HFFc6 (cell line): ENCODE measurements at regions not wholly inside any gene's neighbourhood (a gene's known extent, or its start where the extent isn't known, plus 50 kb on each side); places are given as distances from the start of the nearest gene placed in this dataset.

ENCODE experiments used
- DNase-seq: peaks from one replicate; pipeline ENCODE4 v3.0.0-alpha.2; 2018
- H3K27ac Mint-ChIP-seq: 2 replicates; pipeline ENCODE4 v1.8.0; 2020; ENCODE audit warnings: mild to moderate bottlenecking, mixed read lengths
- H3K27me3 Mint-ChIP-seq: 2 replicates; pipeline ENCODE4 v1.8.0; 2021; ENCODE audit warnings: mild to moderate bottlenecking, moderate library complexity, mixed read lengths; ENCODE audit not compliant: insufficient read depth
- H3K36me3 Mint-ChIP-seq: 2 replicates; pipeline ENCODE4 v1.8.0; 2021; ENCODE audit warnings: low read depth, mixed read lengths
- H3K4me1 Mint-ChIP-seq: 2 replicates; pipeline ENCODE4 v1.8.0; 2020; ENCODE audit warnings: low read depth, mixed read lengths
- H3K4me3 Mint-ChIP-seq: 2 replicates; pipeline ENCODE4 v1.8.0; 2020; ENCODE audit warnings: mild to moderate bottlenecking, moderate library complexity, mixed read lengths
- H3K9me3 Mint-ChIP-seq: 2 replicates; pipeline ENCODE4 v1.8.0; 2020; ENCODE audit warnings: mild to moderate bottlenecking, mixed read lengths
- TF ChIP-seq, protein P1 (sequence below): fragments of 200-600 bp; sonication (generic); IDR thresholded peaks from 2 replicates; pipeline ENCODE4 v1.5.0; 2021; ENCODE audit warnings: antibody characterized with exemption, mild to moderate bottlenecking

DNA sequence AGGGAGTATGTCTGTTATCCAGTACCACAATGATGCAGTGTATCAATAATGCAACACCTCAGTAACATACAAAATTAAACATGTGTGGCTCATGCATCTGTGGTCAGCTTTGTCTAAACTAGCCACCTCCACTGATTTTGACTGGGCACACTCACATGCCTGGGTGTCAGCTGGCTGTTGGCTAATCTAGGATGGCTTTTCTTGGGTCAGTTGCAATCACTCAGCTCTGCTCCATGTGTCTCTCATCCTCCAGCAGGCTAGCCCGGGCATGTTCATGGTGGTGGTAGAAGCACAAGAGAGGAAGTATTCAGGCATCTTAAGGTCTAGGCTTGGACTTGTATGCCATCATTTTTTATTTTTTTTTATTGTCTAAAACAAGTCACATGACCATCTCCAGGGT is 59.3 kb upstream of the JAG1 start:
- Mint-ChIP-seq H3K36me3 (no peaks in the 10 kb centered on the region), H3K4me3 (no peak overlapping the region), H3K27ac (no peak overlapping the region; the same call in 1 of the 2 replicates), H3K27me3 (peaks cover under 1% of the 10 kb centered on the region), H3K4me1 (peaks cover 5% of the 10 kb centered on the region; the same call in 1 of the 2 replicates), H3K9me3 (0 out of 2 replicates have a peak, but pooled peaks cover 4% of the 10 kb centered on the region)
- TF ChIP-seq, protein P1, sequence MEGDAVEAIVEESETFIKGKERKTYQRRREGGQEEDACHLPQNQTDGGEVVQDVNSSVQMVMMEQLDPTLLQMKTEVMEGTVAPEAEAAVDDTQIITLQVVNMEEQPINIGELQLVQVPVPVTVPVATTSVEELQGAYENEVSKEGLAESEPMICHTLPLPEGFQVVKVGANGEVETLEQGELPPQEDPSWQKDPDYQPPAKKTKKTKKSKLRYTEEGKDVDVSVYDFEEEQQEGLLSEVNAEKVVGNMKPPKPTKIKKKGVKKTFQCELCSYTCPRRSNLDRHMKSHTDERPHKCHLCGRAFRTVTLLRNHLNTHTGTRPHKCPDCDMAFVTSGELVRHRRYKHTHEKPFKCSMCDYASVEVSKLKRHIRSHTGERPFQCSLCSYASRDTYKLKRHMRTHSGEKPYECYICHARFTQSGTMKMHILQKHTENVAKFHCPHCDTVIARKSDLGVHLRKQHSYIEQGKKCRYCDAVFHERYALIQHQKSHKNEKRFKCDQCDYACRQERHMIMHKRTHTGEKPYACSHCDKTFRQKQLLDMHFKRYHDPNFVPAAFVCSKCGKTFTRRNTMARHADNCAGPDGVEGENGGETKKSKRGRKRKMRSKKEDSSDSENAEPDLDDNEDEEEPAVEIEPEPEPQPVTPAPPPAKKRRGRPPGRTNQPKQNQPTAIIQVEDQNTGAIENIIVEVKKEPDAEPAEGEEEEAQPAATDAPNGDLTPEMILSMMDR = no peak
- no peak for DNase-seq

- peaks cover 5% of the 10 kb centered on the region; the same call in 1 of the 2 replicates for H3K4me1 Mint-ChIP-seq
- no peaks in the 10 kb centered on the region for H3K36me3 Mint-ChIP-seq
- TF ChIP-seq, protein P1 = no peak
- peaks cover 6% of the 10 kb centered on the region for H3K27me3 Mint-ChIP-seq
- H3K27ac Mint-ChIP-seq = no peak overlapping the region
- DNase-seq = no peak
- H3K9me3 Mint-ChIP-seq = 0 out of 2 replicates have a peak, but pooled peaks cover 4% of the 10 kb centered on the region
- no peak overlapping the region for H3K4me3 Mint-ChIP-seq
Observed at GRCh38 chr20:10735195-10735949, 61.6 kb upstream of the JAG1 start.

- Mint-ChIP-seq H3K4me3 (peak overlapping the region; percentile 71; the same call in 1 of the 2 replicates), H3K27me3 (peaks cover 7% of the 10 kb centered on the region), H3K27ac (no peak overlapping the region), H3K36me3 (no peaks in the 10 kb centered on the region), H3K4me1 (no peaks in the 10 kb centered on the region), H3K9me3 (no peaks in the 10 kb centered on the region)
- TF ChIP-seq, protein P1 = no peak
- no peak for DNase-seq
Observed at GRCh38 chr20:10739134-10739533, 65.3 kb upstream of the JAG1 start.

GRCh38 chr20:10739566-10739965 is 65.8 kb upstream of the JAG1 start:
- TF ChIP-seq, protein P1 = no peak
- no peaks in the 10 kb centered on the region for H3K9me3 Mint-ChIP-seq
- H3K27me3 Mint-ChIP-seq = peaks cover 7% of the 10 kb centered on the region
- no peaks in the 10 kb centered on the region for H3K4me1 Mint-ChIP-seq
- no peak for DNase-seq
- H3K36me3 Mint-ChIP-seq = no peaks in the 10 kb centered on the region
- H3K27ac Mint-ChIP-seq = no peak overlapping the region
- H3K4me3 Mint-ChIP-seq = peak overlapping the region; percentile 71

GRCh38 chr20:10741060-10741459 is 67.3 kb upstream of the JAG1 start:
- peaks cover 7% of the 10 kb centered on the region for H3K27me3 Mint-ChIP-seq
- TF ChIP-seq, protein P1 = no peak
- no peak overlapping the region for H3K27ac Mint-ChIP-seq
- H3K4me3 Mint-ChIP-seq = no peak overlapping the region
- DNase-seq = no peak
- H3K9me3 Mint-ChIP-seq = no peaks in the 10 kb centered on the region
- H3K4me1 Mint-ChIP-seq = no peaks in the 10 kb centered on the region
- no peaks in the 10 kb centered on the region for H3K36me3 Mint-ChIP-seq
